IMR-90 (cell line): ENCODE measurements at regions not wholly inside any gene's neighbourhood (a gene's known extent, or its start where the extent isn't known, plus 50 kb on each side); places are given as distances from the start of the nearest gene placed in this dataset.

Experiments used
- ATAC-seq: fragments of 200-7000 bp; cut with Tn5 transposase; 2 replicates; pipeline ENCODE4 v1.9.1; 2020; ENCODE audit warnings: low read depth, mild to moderate bottlenecking, moderate library complexity
- BruUV-seq: library from RNA; stranded (reverse); fragments of 400-500 nt; replicated peaks from 2 replicates; lab custom pipeline; 2021; lab: Mats Ljungman, UMichigan
- CTCF ChIA-PET: fragments of 300-600 bp; formaldehyde crosslinking; extraction: SDS; loops from one replicate; lab custom pipeline; 2021; ENCODE audit warnings: antibody characterized with exemption; lab: Yijun Ruan, JAX
- POLR2A ChIA-PET: fragments of 300-600 bp; sonication (Branson Sonifier 250); formaldehyde crosslinking; loops from one replicate; lab custom pipeline; 2022; ENCODE audit warnings: antibody characterized with exemption; ENCODE audit not compliant: unreplicated experiment; lab: Charles Lee
- DNase-seq: peaks from one replicate; pipeline ENCODE4 v3.0.0; 2013
- H2AFZ ChIP-seq: replicated peaks from 2 replicates; pipeline ENCODE3; 2013; ENCODE audit warnings: low read length, mild to moderate bottlenecking; ENCODE audit not compliant: poor library complexity
- H2AK5ac ChIP-seq: 2 replicates; pipeline ENCODE4 v1.6.1; 2013; ENCODE audit warnings: low read depth, low read length, inconsistent platforms
- H2AK9ac ChIP-seq: replicated peaks from 2 replicates; pipeline ENCODE3; 2013; ENCODE audit warnings: mild to moderate bottlenecking, low read depth, low read length, moderate library complexity; ENCODE audit not compliant: poor library complexity
- H2BK120ac ChIP-seq: 2 replicates; pipeline ENCODE4 v1.6.1; 2013; ENCODE audit warnings: low read depth, low read length, inconsistent platforms
- H2BK15ac ChIP-seq: 3 replicates; pipeline ENCODE4 v1.6.1; 2013; ENCODE audit warnings: low read depth, low read length, inconsistent platforms
- H2BK20ac ChIP-seq: 2 replicates; pipeline ENCODE4 v1.6.1; 2013; ENCODE audit warnings: low read depth, mild to moderate bottlenecking, inconsistent platforms, low read length, moderate library complexity
- H2BK5ac ChIP-seq: 2 replicates; pipeline ENCODE4 v1.6.1; 2013; ENCODE audit warnings: mild to moderate bottlenecking, low read depth, low read length, inconsistent platforms; ENCODE audit not compliant: poor library complexity, severe bottlenecking
- H3K14ac ChIP-seq: replicated peaks from 2 replicates; pipeline ENCODE4 v1.6.1; 2013; ENCODE audit warnings: low read depth, low read length, inconsistent platforms
- H3K18ac ChIP-seq: 2 replicates; pipeline ENCODE4 v1.6.1; 2013; ENCODE audit warnings: low read depth, low read length, control low read depth
- H3K23ac ChIP-seq: 2 replicates; pipeline ENCODE4 v1.6.1; 2013; ENCODE audit warnings: low read depth, low read length, inconsistent platforms
- H3K27ac ChIP-seq: 2 replicates; pipeline ENCODE4 v1.5.1; 2013; ENCODE audit warnings: mild to moderate bottlenecking, control low read depth, low read length; ENCODE audit not compliant: insufficient read depth
- H3K27me3 ChIP-seq: 2 replicates; pipeline ENCODE4 v1.6.1; 2013; ENCODE audit warnings: low read length; ENCODE audit not compliant: control insufficient read depth, insufficient read depth
- H3K36me3 ChIP-seq: 2 replicates; pipeline ENCODE4 v1.6.1; 2013; ENCODE audit warnings: low read length, mixed read lengths; ENCODE audit not compliant: control insufficient read depth, insufficient read depth
- H3K4ac ChIP-seq: 2 replicates; pipeline ENCODE4 v1.6.1; 2013; ENCODE audit warnings: low read depth, low read length, inconsistent platforms
- H3K4me1 ChIP-seq: 2 replicates; pipeline ENCODE4 v1.6.1; 2013; ENCODE audit warnings: low read length, mixed read lengths; ENCODE audit not compliant: control insufficient read depth, insufficient read depth
- H3K4me2 ChIP-seq: 2 replicates; pipeline ENCODE4 v1.6.1; 2013; ENCODE audit warnings: low read depth, mild to moderate bottlenecking, control low read depth, low read length, moderate library complexity
- H3K4me3 ChIP-seq: 2 replicates; pipeline ENCODE4 v1.5.1; 2013; ENCODE audit warnings: low read depth, mild to moderate bottlenecking, control low read depth, low read length, moderate library complexity; ENCODE audit not compliant: insufficient read depth
- H3K56ac ChIP-seq: 2 replicates; pipeline ENCODE4 v1.6.1; 2013; ENCODE audit warnings: low read length, inconsistent platforms; ENCODE audit not compliant: insufficient read depth; ENCODE audit errors: extremely low read depth
- H3K79me1 ChIP-seq, 2 experiments: 2 replicates each; pipeline ENCODE4 v1.6.1; 2013; ENCODE audit warnings: low read length in 2 of 2, inconsistent platforms in 1 of 2, low read depth in 1 of 2
- H3K9ac ChIP-seq: 2 replicates; pipeline ENCODE4 v1.6.1; 2013; ENCODE audit warnings: low read depth, low read length, control low read depth
- H3K9me1 ChIP-seq: 2 replicates; pipeline ENCODE4 v1.6.1; 2013; ENCODE audit warnings: low read length, inconsistent platforms; ENCODE audit not compliant: insufficient read depth
- H3K9me3 ChIP-seq: 2 replicates; pipeline ENCODE4 v1.6.1; 2013; ENCODE audit warnings: low read length; ENCODE audit not compliant: control insufficient read depth, insufficient read depth
- H4K20me1 ChIP-seq: 2 replicates; pipeline ENCODE4 v1.6.1; 2013; ENCODE audit warnings: low read length, inconsistent platforms; ENCODE audit not compliant: insufficient read depth
- H4K5ac ChIP-seq: 2 replicates; pipeline ENCODE4 v1.6.1; 2013; ENCODE audit warnings: mild to moderate bottlenecking, low read depth, low read length, control low read depth
- H4K8ac ChIP-seq, 2 experiments: 2 replicates each; pipeline ENCODE4 v1.6.1; 2013; ENCODE audit warnings: low read depth in 2 of 2, low read length in 2 of 2, control low read depth in 1 of 2, inconsistent platforms in 1 of 2
- H4K91ac ChIP-seq: 2 replicates; pipeline ENCODE4 v1.6.1; 2013; ENCODE audit warnings: low read depth, low read length, inconsistent platforms; ENCODE audit not compliant: insufficient read depth
- CEBPB ChIP-seq: IDR thresholded peaks from 2 replicates; pipeline ENCODE4 v1.6.1; 2012; ENCODE audit warnings: low read depth, low read length, improper control_type of control experiment
- NFE2L2 ChIP-seq: fragments of 150-350 bp; IDR thresholded peaks from 2 replicates; pipeline ENCODE4 v1.6.1; 2016; ENCODE audit warnings: low read depth, mild to moderate bottlenecking, low read length
- POLR2A ChIP-seq: IDR thresholded peaks from 2 replicates; pipeline ENCODE4 v1.6.1; 2012; ENCODE audit warnings: mild to moderate bottlenecking, low read depth, low read length
- WGBS, 2 experiments: methylation state at CpG; one replicate each; pipeline versions ENCODE4 v1.1.5 to v1.1.7; 2013; ENCODE audit warnings: missing lambda C conversion rate in 2 of 2; ENCODE audit not compliant: insufficient read length in 1 of 2; ENCODE audit errors: extremely low coverage in 2 of 2; 5-methylcytosine and 5-hydroxymethylcytosine counted together
- dilution Hi-C: fragments of 300-500 bp; cut with HindIII; formaldehyde crosslinking; loops from one replicate; pipeline ENCODE4 v1.14.3; 2018; ENCODE audit warnings: low sequenced_read_pairs; ENCODE audit not compliant: unreplicated experiment
- in situ Hi-C: fragments of 300-500 bp; cut with MboI; formaldehyde crosslinking; loops from 3 replicates; pipeline ENCODE4 v1.14.3; 2019; ENCODE audit warnings: low sequenced_read_pairs, inconsistent platforms, mixed read lengths
- intact Hi-C: fragments of 100-400 bp; cut with micrococcal nuclease; formaldehyde crosslinking; loops from 2 replicates; pipeline ENCODE4 v1.10.0; 2022

DNA sequence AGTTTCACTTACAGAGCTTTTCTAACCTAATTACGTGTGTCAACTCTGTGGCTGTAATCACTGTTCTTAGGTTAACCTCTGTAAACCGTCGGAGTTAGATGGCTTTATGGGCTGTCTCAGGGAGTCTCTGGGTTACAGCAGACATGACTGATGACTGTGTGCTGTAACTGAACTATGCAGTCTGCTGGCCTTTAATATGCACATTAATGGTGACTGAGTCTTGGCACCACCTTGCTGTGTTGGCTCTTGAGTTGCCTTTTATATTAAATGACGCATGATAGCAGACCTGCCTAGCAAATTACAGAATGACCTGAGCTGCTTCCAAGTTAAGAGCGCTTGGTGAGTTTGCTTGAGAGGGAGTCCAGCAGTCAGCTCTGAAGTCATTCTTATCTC, 90.1 kb downstream of the ACKR3 start:
- H2BK20ac ChIP-seq = no peak overlapping the region
- no TSS peak for BruUV-seq
- H3K4me3 ChIP-seq = no peak overlapping the region
- no peaks in the 10 kb centered on the region for H3K9me1 ChIP-seq
- no peak overlapping the region for H2BK120ac ChIP-seq
- CTCF ChIA-PET = no interaction called here
- POLR2A ChIA-PET = no interaction called here
- no peak overlapping the region for H4K5ac ChIP-seq
- no peak overlapping the region for H3K4ac ChIP-seq
- no peak overlapping the region for H2AFZ ChIP-seq
- intact Hi-C loops = no loop called here
- H3K23ac ChIP-seq = no peak overlapping the region
- no peak overlapping the region for H4K91ac ChIP-seq
- H2AK5ac ChIP-seq = no peak overlapping the region
- TF ChIP-seq NFE2L2 = no peak
- no peak for TF ChIP-seq CEBPB
- no peak for TF ChIP-seq POLR2A
- in situ Hi-C loops = no loop called here
- ATAC-seq (peak; percentile 37; the same call in 1 of the 2 replicates), DNase-seq (peak; percentile 34)
- no peak overlapping the region for H3K27ac ChIP-seq
- peaks cover 2% of the 10 kb centered on the region; the same call in 1 of the 2 replicates for H3K9me3 ChIP-seq
- no peak overlapping the region for H3K56ac ChIP-seq
- H3K36me3 ChIP-seq = no peaks in the 10 kb centered on the region
- no peak overlapping the region for H3K14ac ChIP-seq
- H3K79me1 ChIP-seq = no peaks in the 10 kb centered on the region
- H2BK5ac ChIP-seq = no peak overlapping the region
- H3K18ac ChIP-seq = no peak overlapping the region
- no CpG with 5 or more reads among the region's 5 CpGs for WGBS, 2 experiments
- H4K8ac ChIP-seq = no peak overlapping the region
- no peak overlapping the region for H2BK15ac ChIP-seq
- no peak overlapping the region for H3K9ac ChIP-seq
- H4K20me1 ChIP-seq = no peaks in the 10 kb centered on the region
- no peak overlapping the region for H3K4me2 ChIP-seq
- H2AK9ac ChIP-seq = no peak overlapping the region
- dilution Hi-C loops = no loop called here
- H3K4me1 ChIP-seq = peaks cover 10% of the 10 kb centered on the region; the same call in 1 of the 2 replicates
- peaks cover 3% of the 10 kb centered on the region for H3K27me3 ChIP-seq
